HG03520 (cell line): ENCODE measurements at regions not wholly inside any gene's neighbourhood (a gene's known extent, or its start where the extent isn't known, plus 50 kb on each side); places are given as distances from the start of the nearest gene placed in this dataset.
A peak's percentile ranks its signal among the peaks of the same experiment; 100 is the strongest.

Experiments used
- ATAC-seq: cut with Tn5 transposase; IDR thresholded peaks from one replicate; pipeline ENCODE4 v1.9.1; 2021; ENCODE audit warnings: mild to moderate bottlenecking, moderate library complexity; ENCODE audit not compliant: unreplicated experiment

- no peak for ATAC-seq
Measured at GRCh38 chr7:130990178-130990832, 256.3 kb upstream of the KLF14 start.

GRCh38 chr7:130993671-130994365, 259.8 kb upstream of the KLF14 start:
- no peak for ATAC-seq

GRCh38 chr7:130994378-130995115, 260.5 kb upstream of the KLF14 start:
- no peak for ATAC-seq

GRCh38 chr7:130995252-130996081, 261.5 kb upstream of the KLF14 start:
- ATAC-seq: no peak

- ATAC-seq: no peak
Measured at GRCh38 chr7:130996205-130996832, 262.3 kb upstream of the KLF14 start.

GRCh38 chr7:130996833-130997231, 262.8 kb upstream of the KLF14 start:
- no peak for ATAC-seq

- no peak for ATAC-seq
Measured at GRCh38 chr7:130998993-130999602, 265.1 kb upstream of the KLF14 start.

GRCh38 chr7:130999926-131000325, 265.9 kb upstream of the KLF14 start:
- ATAC-seq: no peak

GRCh38 chr7:131000389-131000788, 266.4 kb upstream of the KLF14 start:
- ATAC-seq: no peak

- ATAC-seq: no peak
Measured at GRCh38 chr7:131000873-131001272, 266.9 kb upstream of the KLF14 start.

- ATAC-seq: no peak
Measured at GRCh38 chr7:131002600-131002999, 268.6 kb upstream of the KLF14 start.

GRCh38 chr7:131003634-131004033, 269.6 kb upstream of the KLF14 start:
- no peak for ATAC-seq

- no peak for ATAC-seq
Measured at GRCh38 chr7:131004371-131004770, 270.4 kb upstream of the KLF14 start.

- ATAC-seq: peak; percentile 42
Measured at GRCh38 chr7:131007439-131008330, 273.7 kb upstream of the KLF14 start.

- no peak for ATAC-seq
Measured at GRCh38 chr7:131008840-131009711, 275.1 kb upstream of the KLF14 start.

- ATAC-seq: no peak
Measured at GRCh38 chr7:131010029-131010716, 276.2 kb upstream of the KLF14 start.

- ATAC-seq: no peak
Measured at GRCh38 chr7:131010717-131011431, 276.9 kb upstream of the KLF14 start.
